Liver (tissue), 3 donors: ENCODE measurements at regions not wholly inside any gene's neighbourhood (a gene's known extent, or its start where the extent isn't known, plus 50 kb on each side); places are given as distances from the start of the nearest gene placed in this dataset.
"Not testable (repeated sequence)": the region's sequence is repeated elsewhere in the genome, so short reads cannot be mapped to it uniquely, and the experiment has no call there.

Source experiments
- EGR1 ChIP-seq, 2 donors: IDR thresholded peaks; 2 replicates each; pipeline ENCODE4 v1.6.1; 2016 to 2018; ENCODE audit warnings: antibody characterized with exemption in 2 of 2, low read depth in 2 of 2
- GABPA ChIP-seq, 2 donors: IDR thresholded peaks in 1 of 2; conservative IDR thresholded peaks in 1 of 2; 2 replicates each; pipeline ENCODE4 v1.6.1; 2016; ENCODE audit warnings: antibody characterized with exemption in 2 of 2, mild to moderate bottlenecking in 1 of 2, moderate library complexity in 1 of 2
- HNF4A ChIP-seq, 2 donors: conservative IDR thresholded peaks; 2 replicates each; pipeline ENCODE4 v1.6.1; 2016; ENCODE audit warnings: antibody characterized with exemption in 2 of 2, mild to moderate bottlenecking in 2 of 2
- JUND ChIP-seq, 2 donors: IDR thresholded peaks; 2 replicates each; pipeline ENCODE4 v1.6.1; 2016; ENCODE audit warnings: antibody characterized with exemption in 2 of 2
- RAD21 ChIP-seq, 2 donors: IDR thresholded peaks; 2 replicates each; pipeline ENCODE4 v1.6.1; 2016; ENCODE audit warnings: antibody characterized with exemption in 2 of 2, mild to moderate bottlenecking in 2 of 2
- SP1 ChIP-seq: IDR thresholded peaks from 2 replicates; pipeline ENCODE4 v1.6.1; 2018; ENCODE audit warnings: antibody characterized with exemption, mild to moderate bottlenecking
- TAF1 ChIP-seq: conservative IDR thresholded peaks from 2 replicates; pipeline ENCODE4 v1.6.1; 2016; ENCODE audit warnings: antibody characterized with exemption, mild to moderate bottlenecking
- YY1 ChIP-seq: IDR thresholded peaks from 2 replicates; pipeline ENCODE4 v1.6.1; 2016; ENCODE audit warnings: antibody characterized with exemption, mild to moderate bottlenecking
- TF ChIP-seq, protein P1 (sequence below): fragments of 150-350 bp; IDR thresholded peaks from 2 replicates; pipeline ENCODE4 v1.5.1; 2017; ENCODE audit warnings: improper control_type of control experiment, low read depth, low read length; ENCODE audit not compliant: missing input control
- TF ChIP-seq, protein P2 (sequence below): IDR thresholded peaks from 2 replicates; pipeline ENCODE4 v1.6.1; 2016; ENCODE audit warnings: antibody characterized with exemption
- TF ChIP-seq, protein P3 (sequence below): IDR thresholded peaks from 2 replicates; pipeline ENCODE4 v1.6.1; 2016; ENCODE audit warnings: antibody characterized with exemption
- TF ChIP-seq, protein P4 (sequence below): IDR thresholded peaks from 2 replicates; pipeline ENCODE4 v1.6.1; 2016; ENCODE audit warnings: antibody characterized with exemption, mild to moderate bottlenecking
- donor health status: healthy.
- donor health status: healthy.

DNA sequence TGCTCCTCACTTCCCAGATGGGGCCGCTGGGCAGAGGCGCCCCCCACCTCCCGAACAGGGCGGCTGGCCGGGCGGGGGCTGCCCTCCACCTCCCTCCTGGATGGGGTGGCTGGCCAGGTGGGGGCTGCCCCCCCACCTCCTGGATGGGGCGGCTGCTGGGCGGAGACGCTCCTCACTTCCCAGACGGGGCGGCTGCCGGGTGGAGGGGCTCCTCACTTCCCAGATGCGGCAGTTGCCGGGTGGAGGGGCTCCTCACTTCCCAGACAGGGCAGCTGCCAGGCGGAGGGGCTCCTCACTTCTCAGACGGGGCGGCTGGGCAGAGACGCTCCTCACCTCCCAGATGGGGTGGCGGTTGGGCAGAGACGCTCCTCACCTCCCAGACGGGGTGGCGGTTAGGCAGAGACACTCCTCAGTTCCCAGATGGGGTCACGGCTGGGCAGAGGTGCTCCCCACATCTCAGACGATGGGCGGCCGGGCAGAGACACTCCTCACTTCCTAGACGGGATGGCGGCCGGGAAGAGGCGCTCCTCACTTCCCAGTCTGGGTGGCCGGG lies 428.8 kb downstream of the FGF13 start:
- TF ChIP-seq, protein P1, sequence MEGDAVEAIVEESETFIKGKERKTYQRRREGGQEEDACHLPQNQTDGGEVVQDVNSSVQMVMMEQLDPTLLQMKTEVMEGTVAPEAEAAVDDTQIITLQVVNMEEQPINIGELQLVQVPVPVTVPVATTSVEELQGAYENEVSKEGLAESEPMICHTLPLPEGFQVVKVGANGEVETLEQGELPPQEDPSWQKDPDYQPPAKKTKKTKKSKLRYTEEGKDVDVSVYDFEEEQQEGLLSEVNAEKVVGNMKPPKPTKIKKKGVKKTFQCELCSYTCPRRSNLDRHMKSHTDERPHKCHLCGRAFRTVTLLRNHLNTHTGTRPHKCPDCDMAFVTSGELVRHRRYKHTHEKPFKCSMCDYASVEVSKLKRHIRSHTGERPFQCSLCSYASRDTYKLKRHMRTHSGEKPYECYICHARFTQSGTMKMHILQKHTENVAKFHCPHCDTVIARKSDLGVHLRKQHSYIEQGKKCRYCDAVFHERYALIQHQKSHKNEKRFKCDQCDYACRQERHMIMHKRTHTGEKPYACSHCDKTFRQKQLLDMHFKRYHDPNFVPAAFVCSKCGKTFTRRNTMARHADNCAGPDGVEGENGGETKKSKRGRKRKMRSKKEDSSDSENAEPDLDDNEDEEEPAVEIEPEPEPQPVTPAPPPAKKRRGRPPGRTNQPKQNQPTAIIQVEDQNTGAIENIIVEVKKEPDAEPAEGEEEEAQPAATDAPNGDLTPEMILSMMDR, result not testable (repeated sequence)
- TF ChIP-seq, protein P2, sequence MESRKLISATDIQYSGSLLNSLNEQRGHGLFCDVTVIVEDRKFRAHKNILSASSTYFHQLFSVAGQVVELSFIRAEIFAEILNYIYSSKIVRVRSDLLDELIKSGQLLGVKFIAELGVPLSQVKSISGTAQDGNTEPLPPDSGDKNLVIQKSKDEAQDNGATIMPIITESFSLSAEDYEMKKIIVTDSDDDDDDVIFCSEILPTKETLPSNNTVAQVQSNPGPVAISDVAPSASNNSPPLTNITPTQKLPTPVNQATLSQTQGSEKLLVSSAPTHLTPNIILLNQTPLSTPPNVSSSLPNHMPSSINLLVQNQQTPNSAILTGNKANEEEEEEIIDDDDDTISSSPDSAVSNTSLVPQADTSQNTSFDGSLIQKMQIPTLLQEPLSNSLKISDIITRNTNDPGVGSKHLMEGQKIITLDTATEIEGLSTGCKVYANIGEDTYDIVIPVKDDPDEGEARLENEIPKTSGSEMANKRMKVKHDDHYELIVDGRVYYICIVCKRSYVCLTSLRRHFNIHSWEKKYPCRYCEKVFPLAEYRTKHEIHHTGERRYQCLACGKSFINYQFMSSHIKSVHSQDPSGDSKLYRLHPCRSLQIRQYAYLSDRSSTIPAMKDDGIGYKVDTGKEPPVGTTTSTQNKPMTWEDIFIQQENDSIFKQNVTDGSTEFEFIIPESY, result not testable (repeated sequence)
- TF ChIP-seq SP1; JUND (IDR thresholded peaks at IDR 0.05); YY1; GABPA (IDR thresholded peaks at IDR 0.05 in 1 of 2, conservative IDR thresholded peaks at IDR 0.05 in 1 of 2); TAF1; RAD21 (IDR thresholded peaks at IDR 0.05); EGR1 (IDR thresholded peaks at IDR 0.05; ENCODE audit: low read depth in 2 of 2); HNF4A (conservative IDR thresholded peaks at IDR 0.05): not testable (repeated sequence)
- TF ChIP-seq, protein P3, sequence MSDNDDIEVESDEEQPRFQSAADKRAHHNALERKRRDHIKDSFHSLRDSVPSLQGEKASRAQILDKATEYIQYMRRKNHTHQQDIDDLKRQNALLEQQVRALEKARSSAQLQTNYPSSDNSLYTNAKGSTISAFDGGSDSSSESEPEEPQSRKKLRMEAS, result not testable (repeated sequence)
- TF ChIP-seq, protein P4, sequence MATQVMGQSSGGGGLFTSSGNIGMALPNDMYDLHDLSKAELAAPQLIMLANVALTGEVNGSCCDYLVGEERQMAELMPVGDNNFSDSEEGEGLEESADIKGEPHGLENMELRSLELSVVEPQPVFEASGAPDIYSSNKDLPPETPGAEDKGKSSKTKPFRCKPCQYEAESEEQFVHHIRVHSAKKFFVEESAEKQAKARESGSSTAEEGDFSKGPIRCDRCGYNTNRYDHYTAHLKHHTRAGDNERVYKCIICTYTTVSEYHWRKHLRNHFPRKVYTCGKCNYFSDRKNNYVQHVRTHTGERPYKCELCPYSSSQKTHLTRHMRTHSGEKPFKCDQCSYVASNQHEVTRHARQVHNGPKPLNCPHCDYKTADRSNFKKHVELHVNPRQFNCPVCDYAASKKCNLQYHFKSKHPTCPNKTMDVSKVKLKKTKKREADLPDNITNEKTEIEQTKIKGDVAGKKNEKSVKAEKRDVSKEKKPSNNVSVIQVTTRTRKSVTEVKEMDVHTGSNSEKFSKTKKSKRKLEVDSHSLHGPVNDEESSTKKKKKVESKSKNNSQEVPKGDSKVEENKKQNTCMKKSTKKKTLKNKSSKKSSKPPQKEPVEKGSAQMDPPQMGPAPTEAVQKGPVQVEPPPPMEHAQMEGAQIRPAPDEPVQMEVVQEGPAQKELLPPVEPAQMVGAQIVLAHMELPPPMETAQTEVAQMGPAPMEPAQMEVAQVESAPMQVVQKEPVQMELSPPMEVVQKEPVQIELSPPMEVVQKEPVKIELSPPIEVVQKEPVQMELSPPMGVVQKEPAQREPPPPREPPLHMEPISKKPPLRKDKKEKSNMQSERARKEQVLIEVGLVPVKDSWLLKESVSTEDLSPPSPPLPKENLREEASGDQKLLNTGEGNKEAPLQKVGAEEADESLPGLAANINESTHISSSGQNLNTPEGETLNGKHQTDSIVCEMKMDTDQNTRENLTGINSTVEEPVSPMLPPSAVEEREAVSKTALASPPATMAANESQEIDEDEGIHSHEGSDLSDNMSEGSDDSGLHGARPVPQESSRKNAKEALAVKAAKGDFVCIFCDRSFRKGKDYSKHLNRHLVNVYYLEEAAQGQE, result not testable (repeated sequence)
